CD4-positive, alpha-beta T cell treated with Interferon alpha-2 for 1 hour (primary cell): ENCODE measurements at regions not wholly inside any gene's neighbourhood (a gene's known extent, or its start where the extent isn't known, plus 50 kb on each side); places are given as distances from the start of the nearest gene placed in this dataset.
"Not testable (repeated sequence)": the region's sequence is repeated elsewhere in the genome, so short reads cannot be mapped to it uniquely, and the experiment has no call there.

Experiments
- DNase-seq, 2 donors: peaks; one replicate each; pipeline ENCODE4 v3.0.0-alpha.2; 2020 to 2022

DNA sequence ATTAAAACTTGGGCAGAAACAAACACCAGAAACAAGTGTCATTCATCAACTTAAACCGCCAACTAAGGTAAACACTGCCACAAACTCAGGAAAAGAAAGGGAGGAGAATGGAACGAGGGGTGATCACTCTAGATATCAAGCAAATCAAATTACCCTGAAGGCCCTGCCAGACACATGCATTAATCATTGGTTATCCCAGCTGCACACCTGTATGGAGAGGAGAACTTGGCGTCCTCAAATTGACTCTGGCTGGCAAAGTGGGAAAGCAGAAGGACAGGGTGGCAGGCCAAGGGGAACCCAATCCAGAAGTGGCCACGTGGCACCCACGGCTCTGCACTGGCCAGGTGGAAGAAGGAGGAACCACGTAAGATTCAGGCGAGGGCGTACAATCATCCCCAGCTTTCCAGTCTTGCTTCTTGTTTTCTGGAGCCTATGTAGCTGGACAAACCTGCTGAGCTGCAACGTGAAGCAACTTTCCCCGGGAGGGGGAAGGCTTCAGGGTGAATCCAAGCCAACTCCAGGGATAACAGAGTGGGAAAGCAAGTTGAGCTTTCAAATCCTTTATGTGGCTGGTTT is 156.2 kb upstream of the JARID2 start:
- DNase-seq: peak in 1 of 2 donors; percentile 9

DNA sequence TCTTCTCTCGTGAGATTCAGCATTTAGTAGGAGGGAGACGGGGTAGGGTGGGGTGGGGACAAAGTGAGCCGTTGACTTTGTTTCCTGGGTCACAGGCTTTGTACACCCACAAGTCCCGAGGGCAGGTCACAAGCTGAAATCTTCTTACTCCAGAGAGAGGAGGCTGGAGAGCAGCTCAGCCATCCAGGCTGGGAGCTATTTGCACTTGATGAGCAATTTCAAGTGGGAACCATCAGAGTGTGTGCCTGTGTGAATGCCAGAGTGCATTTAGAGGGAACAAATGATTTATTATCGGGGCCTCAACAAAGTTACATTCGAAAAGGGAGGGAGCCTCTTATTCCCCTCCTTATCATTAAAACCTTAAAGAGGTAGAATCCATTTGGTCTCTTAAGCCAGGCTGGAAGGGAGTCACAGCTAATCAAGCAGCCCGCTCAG is 155.7 kb upstream of the JARID2 start:
- DNase-seq: no peak

DNA sequence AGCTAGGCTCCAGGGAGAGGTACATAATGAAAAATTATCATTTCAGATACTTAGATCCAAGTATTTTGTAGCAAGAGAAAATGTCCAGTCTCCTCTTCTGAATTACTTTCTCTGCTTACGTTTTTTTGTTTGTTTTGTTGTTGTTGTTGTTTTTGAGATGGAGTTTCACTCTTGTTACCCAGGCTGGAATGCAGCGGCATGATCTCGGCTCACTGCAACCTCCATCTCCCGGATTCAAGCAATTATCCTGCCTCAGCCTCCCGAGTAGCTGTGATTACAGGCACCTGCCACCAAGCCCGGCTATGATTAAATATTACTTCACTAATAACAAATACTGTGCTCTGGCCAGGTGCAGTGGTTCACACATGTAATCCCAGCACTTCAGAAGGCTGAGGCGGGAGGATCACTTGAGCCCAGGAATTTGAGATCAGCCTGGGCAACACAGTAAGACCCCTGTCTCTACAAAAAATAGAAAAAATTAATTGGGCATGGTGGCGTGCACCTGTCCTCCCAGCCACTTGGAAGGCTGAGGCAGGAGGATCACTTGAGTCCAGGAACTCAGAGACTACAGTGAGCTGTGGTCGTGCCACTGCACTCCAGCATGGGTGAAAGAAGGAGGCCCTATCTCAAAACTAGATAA is 155.0 kb upstream of the JARID2 start:
- no peak for DNase-seq

DNA sequence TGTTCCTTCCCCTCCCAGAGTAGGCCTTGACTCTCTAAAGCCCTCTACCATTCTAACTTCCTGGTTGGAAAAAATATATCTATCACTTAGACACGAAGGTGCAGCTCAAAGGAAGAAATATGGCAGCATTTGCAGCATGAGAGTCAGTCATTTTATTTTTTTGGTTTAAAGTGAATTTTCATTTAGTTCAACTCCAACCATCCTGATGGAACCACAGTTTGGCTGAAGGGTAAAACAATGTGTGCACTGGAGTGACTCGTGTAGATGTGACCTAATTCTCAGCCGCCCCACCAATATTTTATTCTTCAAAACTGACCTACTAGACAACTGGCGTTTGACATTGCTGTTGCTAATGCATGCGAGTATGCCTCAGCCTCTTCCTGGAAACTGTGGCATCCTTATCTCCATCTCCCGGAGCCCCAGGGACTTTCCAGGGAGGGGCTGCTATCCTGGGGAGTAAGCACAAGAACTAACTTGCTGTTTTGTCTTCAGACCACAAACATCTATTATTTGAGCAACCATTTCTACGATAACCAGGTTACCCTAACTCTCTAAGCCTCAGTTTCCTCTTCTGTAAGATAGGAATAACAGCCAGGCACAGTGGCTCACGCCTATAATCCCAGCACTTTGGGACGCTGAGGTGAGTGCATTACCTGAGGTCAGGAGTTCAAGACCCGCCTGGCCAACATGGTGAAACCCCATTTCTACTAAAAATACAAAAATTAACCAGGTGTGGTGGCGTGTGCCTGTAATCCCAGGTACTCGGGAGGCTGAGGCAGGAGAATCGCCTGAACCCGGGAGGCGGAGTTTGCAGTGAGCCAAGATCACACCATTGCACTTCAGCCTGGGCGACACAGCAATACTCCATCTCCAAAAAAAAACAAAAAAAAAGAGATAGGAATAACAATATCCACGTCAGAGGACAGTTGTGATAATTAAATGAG is 148.7 kb upstream of the JARID2 start:
- no peak for DNase-seq

DNA sequence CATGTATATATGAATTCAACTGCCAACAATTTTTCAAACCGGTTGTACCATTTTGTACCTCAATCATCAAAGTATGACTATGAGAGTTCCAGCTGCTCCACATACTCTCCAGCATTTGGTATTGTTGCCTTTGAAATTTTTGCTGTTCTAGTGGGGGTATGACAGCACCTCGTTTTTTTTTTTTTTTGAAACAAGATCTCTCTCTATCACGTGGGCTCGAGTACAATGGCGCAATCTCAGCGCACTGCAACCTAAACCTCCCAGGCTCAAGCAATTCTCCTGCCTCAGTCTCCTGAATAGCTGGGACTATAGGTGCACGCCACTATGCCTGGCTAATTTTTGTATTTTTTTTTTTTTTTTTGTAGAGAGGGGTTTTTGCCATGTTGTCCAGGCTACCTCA is 144.7 kb upstream of the JARID2 start:
- no peak for DNase-seq

DNA sequence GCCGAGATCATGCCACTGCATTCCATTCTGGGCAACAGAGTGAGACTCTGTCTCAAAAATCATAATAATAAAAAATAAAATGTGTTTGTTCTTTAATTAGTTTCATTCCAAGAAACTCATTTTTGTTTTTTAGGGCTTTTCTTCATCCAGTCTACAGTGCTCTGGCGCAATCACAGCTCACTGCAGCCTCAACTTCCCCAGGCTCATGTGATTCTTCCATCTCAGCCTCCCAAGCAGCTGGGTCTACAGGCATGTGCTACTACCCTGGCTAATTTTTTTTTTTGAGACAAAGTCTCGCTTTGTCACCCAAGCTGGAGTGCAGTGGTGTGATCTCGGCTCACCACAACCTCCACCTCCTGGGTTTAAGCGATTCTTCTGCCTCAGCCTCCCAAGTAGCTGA is 143.6 kb upstream of the JARID2 start:
- no peak for DNase-seq

DNA sequence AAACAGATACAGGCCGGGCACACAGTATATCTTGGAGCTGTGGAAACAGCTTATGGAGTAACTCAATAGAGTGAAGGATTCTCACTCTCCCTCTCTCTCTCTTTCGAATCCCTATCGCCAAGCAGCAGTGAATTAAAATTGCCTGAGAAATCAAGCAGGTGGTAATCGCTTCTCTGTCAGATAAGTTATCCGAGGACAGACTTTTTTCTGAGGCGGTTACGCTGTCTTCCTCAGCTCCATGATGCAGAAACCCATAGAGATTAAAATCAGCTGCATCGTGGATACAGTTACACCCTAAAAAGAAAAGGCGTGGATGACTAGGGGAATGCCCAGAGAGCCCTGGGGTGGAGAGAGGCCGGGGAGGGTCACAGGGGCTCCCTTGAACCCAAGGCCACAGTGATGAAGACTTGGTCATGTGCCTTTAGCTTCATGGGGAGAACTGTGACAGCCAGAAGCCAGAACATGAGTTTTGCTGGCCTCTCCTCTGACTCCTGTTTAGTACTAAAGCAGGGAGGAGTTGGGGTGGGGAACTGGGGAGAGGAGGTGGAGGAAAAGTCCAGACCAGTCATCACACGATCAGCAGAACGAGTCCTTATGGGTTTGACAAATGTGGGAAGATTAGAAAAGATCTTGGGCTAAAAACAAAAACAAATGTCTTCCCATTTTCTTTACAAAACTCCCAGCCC is 138.8 kb upstream of the JARID2 start:
- DNase-seq: no peak

DNA sequence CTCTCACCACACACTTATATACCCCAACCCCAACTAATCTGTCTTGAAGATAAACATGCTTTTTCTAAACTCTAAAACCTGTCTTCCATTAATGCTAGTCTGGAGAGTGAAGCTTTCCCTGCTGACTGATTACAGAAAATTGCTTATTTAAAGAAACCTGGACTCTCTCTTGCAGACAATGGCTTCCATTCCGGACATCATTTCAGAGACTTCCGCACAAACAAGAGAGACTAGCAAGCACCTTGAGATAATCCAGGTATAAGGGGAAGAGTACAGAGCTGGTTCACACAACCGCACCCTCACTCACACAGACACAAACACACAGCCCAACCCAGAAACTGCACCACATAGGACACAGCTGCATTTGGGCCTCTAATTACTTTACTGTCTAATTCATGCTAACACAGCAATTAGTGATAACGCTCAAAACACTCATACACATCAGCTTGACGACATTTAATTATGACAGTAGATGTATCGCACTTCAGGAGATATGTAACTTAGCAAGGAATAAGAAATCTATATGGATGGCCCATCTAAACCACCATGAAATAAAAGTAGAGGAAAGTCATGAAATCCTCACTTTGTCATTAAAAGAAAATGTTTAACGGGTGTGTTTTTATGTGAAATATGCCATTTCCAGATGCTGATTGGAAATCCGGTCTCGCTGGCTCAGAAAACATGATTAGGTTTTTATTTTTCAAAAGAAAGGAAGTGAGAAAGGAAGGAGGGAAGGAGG is 138.1 kb upstream of the JARID2 start:
- DNase-seq: no peak

DNA sequence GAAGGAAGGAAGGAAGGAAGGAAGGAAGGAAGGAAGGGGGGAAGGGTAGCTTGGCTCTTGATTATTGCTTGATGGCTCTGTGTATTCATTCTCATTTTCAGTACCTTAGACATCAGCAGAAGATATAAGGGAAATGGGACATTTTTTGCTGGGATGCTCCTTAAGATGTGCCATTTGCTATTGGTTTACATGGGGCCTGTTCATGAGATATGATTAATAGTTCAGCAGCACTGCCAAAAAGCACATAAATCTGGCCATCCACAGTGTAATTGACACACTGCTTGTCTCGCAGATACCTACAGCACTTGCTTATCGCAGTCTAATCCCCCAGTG is 137.5 kb upstream of the JARID2 start:
- DNase-seq: no peak

DNA sequence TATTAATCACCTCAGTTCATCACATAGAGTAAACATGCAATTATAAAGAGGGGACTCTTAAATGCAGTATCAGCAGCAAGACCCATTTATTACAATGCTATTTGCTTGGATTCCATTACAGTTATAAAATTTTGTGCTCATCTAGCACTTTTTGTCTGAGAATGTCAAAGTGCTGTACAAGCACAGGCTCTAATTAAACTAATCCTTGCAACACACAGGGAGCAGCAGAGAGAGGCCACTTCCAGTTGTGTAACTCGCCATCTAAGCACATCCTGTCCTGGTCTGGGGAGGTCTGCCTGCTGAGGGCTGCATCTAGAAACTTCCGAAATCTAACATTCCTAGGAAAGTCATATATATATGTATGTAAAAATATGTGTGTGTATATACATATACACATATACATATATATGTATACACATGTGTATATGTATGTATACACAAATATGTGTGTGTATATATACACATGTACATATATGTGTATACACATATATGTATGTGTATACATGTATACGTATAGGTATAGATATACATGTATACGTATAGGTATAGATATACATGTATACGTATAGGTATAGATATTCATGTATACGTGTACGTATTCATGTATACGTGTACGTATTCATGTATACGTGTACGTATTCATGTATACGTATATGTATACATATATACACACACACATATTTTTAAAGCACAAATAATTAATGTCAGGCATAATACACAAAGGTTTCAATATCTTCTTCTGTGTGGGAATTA is 136.4 kb upstream of the JARID2 start:
- no peak for DNase-seq

DNA sequence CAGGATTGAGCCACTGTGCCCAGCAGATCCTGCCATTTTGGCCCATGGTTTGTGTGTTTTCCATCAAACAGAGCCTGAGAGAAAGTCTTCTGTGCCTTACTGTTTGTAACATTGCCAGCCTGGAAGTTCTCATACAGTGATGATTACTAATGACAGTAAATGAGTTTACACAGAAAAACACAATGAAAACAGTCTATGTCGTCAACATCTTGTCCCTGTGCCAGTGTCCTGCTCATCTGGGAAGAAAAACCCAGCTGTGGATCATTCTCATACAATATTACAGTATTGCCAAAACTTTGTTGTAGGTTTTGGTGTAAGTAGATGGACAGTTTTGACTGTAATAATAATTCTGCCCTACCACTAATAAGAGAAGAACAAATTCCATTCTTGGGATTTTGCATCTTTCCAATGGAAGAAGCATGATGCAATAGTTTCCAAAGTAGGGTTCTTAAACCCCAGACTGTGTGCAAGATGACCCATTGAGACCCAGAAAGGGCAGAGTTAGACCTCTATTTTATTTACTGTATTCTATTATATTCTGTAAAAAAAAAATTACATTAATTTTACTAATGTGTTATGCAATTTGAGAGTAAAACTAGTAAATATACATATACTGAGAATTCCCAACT is 135.0 kb upstream of the JARID2 start:
- DNase-seq: no peak

DNA sequence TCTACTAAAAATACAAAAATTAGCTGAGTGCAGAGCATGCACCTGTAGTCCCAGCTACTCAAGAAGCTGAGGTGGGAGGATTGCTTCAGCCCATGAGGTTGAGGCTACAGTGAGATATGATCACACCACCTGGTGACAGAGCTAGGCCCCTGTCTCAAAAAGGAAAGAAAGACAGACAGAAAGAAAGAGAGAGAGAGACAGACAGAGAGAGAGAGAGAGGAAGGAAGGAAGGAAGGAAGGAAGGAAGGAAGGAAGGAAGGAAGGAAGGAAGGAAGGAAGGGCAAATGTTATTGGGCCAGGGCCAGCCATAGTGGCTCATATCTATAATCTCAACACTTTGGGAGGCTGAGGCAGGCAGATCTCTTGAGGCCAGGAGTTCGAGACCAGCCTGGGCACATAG is 134.3 kb upstream of the JARID2 start:
- DNase-seq: not testable (repeated sequence)

DNA sequence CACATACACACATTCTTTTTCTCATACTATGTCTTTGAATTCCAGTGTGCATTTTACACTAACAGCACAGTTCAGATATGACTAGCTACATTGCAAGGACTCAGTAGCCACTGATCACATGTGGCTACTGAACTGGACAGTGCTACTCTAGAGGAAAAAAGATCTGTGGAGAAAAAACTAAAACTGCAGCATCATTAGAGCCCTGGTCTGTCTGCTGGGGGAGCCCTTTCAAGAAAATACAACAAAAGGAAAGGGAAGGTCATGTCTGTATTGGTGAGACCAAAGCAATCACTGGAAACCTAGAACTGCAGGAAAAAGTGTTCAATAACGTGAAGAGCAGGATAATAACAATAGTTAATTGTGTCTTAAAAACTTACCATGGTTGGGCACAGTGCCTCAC is 132.3 kb upstream of the JARID2 start:
- no peak for DNase-seq

DNA sequence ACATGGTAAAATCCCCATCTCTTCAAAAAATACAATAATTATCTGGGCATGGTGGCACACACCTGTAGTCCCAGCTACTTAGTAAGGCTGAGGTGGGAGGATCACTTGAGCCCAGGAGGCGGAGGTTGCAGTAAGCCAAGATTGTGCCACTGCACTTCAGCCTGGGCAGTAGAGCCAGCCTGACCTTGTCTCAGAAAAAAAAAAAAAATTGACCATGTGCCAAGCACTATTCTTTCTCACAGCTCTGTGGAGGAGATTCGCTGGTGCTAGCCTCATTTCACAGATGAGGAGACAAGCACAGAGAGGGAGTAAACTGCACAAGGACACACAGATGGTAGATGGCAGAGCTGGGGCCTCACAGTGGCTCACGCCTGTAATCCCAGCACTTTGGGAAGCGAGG is 131.8 kb upstream of the JARID2 start:
- DNase-seq: no peak

DNA sequence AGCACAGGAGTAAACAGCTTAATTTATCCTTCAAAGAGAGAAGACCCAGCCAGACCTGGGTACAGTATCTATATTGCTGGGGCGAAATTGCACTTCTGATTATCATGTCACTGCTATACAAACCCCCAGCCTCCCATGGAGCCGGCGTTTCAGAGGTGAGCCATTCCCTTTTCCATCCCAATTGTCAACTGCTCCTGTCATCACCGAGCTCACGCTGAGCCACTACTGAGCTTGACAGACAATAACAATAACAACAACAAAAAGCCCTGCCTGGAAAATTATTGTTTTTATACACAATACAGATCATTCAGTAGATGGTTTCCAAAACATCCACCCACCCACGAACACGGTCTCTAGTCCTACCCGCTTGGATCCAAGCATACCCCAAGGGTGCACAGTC is 129.0 kb upstream of the JARID2 start:
- DNase-seq: no peak

DNA sequence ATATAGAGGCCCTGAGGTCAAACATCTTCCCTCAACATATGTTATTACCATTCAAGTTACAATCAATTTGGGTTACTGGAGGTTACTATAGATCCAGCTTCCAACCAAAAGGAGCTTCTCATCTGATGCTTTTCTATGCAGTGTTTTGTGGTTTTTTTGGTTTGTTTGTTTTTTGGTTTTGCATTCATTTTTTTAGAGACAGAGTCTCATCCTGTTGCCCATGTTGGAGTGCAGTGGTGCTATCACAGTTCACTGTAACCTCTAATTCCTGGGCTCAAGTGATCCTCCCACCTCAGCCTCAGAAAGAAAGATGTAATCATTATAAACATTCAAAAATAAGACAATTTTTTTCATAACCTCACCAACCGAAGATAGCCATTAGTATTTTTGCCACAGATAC is 124.4 kb upstream of the JARID2 start:
- no peak for DNase-seq

DNA sequence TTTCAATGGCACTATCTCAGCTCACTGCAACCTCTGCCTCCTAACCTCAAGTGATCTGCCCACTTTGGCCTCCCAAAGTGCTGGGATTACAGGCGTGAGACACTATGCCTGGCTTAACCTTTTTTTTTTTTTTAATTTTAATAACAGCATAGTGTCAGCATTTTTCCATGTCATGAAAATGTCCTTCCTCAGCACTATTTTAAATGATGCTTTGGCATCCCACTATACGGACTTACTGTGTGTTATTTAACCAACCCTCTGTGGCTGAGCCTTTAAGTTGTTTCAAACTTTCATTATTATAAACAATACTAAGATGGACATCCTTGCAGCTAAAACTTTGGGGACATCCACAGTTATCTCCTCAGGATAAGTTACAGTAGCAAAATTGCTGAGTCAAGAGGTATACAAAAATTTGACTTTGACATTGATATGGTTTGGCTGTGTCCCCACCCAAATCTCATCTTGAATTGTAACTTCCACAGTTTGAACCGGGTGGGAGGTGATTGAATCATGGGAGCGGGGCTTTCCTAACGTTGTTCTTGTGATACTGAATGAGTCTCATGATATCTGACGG is 123.8 kb upstream of the JARID2 start:
- no peak for DNase-seq

DNA sequence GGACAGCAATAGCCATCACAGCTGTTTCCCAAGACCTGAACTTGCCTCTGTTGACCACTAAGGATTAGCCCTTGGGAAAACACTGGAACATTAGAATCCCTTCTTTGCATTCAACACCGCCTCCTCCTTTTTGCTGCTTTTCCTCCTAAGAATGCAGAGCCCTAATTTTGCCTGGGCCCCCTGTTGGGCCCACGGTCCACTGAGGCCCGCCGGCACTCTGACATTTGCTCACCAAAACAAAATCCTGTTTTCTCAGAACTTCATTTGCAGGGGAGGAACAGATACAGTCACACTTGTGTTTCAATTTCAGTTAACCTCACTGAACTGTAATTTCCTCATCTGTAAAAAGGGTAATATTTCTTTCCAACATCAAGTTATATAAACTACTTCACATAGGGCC is 116.0 kb upstream of the JARID2 start:
- DNase-seq: no peak

DNA sequence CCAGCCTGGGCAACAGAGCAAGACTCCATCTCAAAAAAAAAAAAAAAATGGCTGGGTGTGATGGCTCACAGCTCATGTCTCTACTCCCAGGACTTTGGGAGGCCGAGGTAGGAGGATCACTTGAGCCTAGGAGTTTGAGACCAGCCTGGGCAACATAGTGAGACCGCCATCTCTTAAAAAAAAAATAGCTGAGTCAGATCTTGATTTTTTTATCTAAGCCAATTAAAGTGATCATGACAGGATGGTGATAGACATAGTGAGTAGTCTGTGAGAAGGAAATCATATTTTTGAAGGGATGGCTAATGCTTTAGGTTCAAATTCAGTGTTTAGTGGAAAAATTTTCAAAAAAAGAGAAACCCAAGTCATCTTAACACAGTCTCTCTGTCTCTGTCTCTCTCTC is 114.6 kb upstream of the JARID2 start:
- DNase-seq: no peak

DNA sequence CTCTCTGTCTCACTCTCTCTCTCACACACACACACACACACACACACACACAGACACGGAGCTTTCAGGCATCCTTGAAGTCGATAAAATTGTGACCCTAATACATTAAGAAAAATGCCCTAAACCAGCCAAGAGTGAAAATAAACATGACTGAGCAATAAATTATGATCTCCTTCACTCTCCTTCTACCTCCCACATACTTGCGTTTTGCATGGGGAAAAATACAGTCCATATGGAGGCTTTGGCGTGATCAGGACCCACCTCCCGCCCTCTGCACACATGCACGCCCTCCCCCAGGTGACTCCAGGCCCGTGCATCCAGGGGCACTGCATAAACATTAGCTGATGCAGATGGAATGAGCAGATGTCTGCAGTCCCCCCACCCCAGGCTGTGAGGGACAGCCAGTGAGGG is 114.2 kb upstream of the JARID2 start:
- DNase-seq: no peak

DNA sequence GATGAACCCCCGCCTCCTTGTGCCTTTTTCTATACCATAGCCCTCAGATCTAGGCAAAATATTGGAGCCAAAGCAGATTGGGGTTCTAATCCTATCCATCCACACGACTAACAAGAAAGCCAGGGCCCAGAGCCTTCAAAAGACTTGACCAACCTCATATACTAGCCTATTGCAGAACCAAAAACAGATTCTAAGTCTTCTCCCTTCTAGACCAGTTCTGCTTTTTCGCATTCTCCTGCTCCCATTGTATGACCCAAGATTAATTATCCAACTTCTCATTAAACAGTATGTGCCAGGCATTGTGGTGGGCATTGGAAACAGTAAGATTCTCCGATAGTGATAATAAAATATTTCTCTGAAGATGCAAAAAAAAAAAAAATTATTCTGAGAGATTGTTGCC is 113.7 kb upstream of the JARID2 start:
- DNase-seq: no peak
